Activated CD8-positive, alpha-beta T cell treated with anti-CD3 and anti-CD28 coated beads for 36 hours (primary cell): ENCODE measurements at regions not wholly inside any gene's neighbourhood (a gene's known extent, or its start where the extent isn't known, plus 50 kb on each side); places are given as distances from the start of the nearest gene placed in this dataset.

Experiments used
- ATAC-seq: fragments of 200-7000 bp; cut with Tn5 transposase; one replicate; pipeline ENCODE4 v1.10.0; 2021; ENCODE audit warnings: mild to moderate bottlenecking, moderate library complexity
- CTCF ChIA-PET: fragments of 350-600 bp; sonication (Branson Sonifier 250); formaldehyde crosslinking; loops from one replicate; lab custom pipeline; 2021; ENCODE audit warnings: antibody characterized with exemption; lab: Charles Lee
- POLR2A ChIA-PET: fragments of 350-600 bp; sonication (Branson Sonifier 250); formaldehyde crosslinking; loops from one replicate; lab custom pipeline; 2021; ENCODE audit warnings: antibody characterized with exemption; lab: Charles Lee
- DNase-seq: peaks from one replicate; pipeline ENCODE4 v3.0.0-alpha.2; 2020
- H3K27ac Mint-ChIP-seq: one replicate; pipeline ENCODE4 v1.8.0; 2021; ENCODE audit warnings: mild to moderate bottlenecking, mixed read lengths
- H3K27me3 Mint-ChIP-seq: one replicate; pipeline ENCODE4 v1.8.0; 2021; ENCODE audit warnings: mixed read lengths
- H3K36me3 Mint-ChIP-seq: one replicate; pipeline ENCODE4 v1.8.0; 2021; ENCODE audit warnings: low read depth, mixed read lengths
- H3K4me1 Mint-ChIP-seq: one replicate; pipeline ENCODE4 v1.8.0; 2021; ENCODE audit warnings: low read depth, mixed read lengths
- H3K4me3 Mint-ChIP-seq: one replicate; pipeline ENCODE4 v1.8.0; 2021; ENCODE audit warnings: mild to moderate bottlenecking, moderate library complexity, mixed read lengths
- H3K9me3 Mint-ChIP-seq: one replicate; pipeline ENCODE4 v1.8.0; 2021; ENCODE audit warnings: mixed read lengths
- intact Hi-C: fragments of 100-400 bp; cut with micrococcal nuclease; formaldehyde crosslinking; loops from one replicate; pipeline ENCODE4 v1.10.0; 2022
- TF ChIP-seq, protein P1 (sequence below): fragments of 200-600 bp; IDR thresholded peaks from one replicate; pipeline ENCODE4 v1.8.0; 2022; ENCODE audit warnings: antibody characterized with exemption, mild to moderate bottlenecking

DNA sequence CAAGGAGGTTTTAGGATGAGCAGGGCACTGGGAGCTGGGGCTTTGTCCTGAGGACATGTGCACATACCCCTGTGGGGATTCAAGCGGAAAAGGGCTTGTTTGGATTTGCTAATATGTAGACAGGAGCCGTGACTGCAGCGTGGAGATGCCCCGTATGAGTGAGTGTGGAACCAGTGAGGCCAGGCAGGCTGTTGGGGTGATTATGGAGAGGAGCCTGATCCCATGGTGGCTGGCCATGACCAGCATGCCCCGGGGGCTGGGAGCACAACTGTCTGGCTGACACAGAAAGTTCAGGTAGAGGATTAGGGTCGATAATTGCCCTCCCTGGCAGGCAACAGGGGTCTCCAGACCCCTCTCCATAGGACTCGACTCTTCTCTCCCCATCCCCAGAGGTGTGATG lies 68.8 kb upstream of the STX18 start:
- POLR2A ChIA-PET, result no interaction called here
- H3K27me3 Mint-ChIP-seq, result no peaks in the 10 kb centered on the region
- ATAC-seq (no peak), DNase-seq (no peak)
- H3K4me3 Mint-ChIP-seq, result no peak overlapping the region
- peaks cover 8% of the 10 kb centered on the region for H3K36me3 Mint-ChIP-seq
- H3K9me3 Mint-ChIP-seq, result no peaks in the 10 kb centered on the region
- H3K27ac Mint-ChIP-seq, result no peak overlapping the region
- H3K4me1 Mint-ChIP-seq, result no peaks in the 10 kb centered on the region
- TF ChIP-seq, protein P1, sequence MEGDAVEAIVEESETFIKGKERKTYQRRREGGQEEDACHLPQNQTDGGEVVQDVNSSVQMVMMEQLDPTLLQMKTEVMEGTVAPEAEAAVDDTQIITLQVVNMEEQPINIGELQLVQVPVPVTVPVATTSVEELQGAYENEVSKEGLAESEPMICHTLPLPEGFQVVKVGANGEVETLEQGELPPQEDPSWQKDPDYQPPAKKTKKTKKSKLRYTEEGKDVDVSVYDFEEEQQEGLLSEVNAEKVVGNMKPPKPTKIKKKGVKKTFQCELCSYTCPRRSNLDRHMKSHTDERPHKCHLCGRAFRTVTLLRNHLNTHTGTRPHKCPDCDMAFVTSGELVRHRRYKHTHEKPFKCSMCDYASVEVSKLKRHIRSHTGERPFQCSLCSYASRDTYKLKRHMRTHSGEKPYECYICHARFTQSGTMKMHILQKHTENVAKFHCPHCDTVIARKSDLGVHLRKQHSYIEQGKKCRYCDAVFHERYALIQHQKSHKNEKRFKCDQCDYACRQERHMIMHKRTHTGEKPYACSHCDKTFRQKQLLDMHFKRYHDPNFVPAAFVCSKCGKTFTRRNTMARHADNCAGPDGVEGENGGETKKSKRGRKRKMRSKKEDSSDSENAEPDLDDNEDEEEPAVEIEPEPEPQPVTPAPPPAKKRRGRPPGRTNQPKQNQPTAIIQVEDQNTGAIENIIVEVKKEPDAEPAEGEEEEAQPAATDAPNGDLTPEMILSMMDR, result no peak
- intact Hi-C loops, result no loop called here
- CTCF ChIA-PET, result no interaction called here

DNA sequence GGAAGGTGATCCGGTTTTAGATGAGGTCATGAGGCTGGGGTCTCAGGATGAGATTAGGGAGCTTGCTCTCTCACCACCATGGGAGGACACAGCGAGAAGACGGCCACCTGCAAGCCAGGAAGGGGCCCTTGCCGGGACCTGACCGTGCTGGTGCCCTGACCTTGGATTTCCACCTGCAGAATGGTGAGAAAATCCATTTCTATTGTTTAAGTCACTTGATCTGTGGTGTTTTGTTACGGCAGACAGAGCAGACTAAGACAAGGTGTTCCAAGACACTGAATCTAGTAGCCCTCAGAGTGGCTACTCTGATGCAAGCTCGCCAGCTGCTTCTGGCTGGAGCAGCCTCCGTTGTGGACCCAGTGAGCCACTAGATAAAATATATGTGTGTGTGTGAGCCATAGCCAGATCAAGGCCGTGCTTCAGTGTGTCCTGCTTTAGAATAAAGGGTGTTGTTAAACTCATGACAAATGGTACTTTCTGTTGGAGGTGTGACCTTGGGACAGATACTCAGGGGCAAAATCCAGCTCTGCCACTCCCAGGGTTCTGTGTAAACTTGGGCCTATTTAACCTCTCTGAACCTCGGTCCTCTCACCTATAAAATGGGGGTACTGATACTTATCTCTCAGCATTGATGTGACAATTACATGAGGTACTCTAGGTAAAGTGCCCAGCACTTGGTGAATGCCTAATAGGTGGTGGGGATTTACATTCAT lies 67.9 kb upstream of the STX18 start:
- ChIA-PET CTCF (no interaction called here), POLR2A (no interaction called here)
- no peak for DNase-seq
- Mint-ChIP-seq H3K36me3 (peaks cover 11% of the 10 kb centered on the region), H3K4me1 (no peaks in the 10 kb centered on the region), H3K27ac (no peak overlapping the region), H3K27me3 (no peaks in the 10 kb centered on the region), H3K9me3 (no peaks in the 10 kb centered on the region), H3K4me3 (no peak overlapping the region)
- intact Hi-C loops, result no loop called here
- TF ChIP-seq, protein P1, result no peak
- ATAC-seq, result no peak

DNA sequence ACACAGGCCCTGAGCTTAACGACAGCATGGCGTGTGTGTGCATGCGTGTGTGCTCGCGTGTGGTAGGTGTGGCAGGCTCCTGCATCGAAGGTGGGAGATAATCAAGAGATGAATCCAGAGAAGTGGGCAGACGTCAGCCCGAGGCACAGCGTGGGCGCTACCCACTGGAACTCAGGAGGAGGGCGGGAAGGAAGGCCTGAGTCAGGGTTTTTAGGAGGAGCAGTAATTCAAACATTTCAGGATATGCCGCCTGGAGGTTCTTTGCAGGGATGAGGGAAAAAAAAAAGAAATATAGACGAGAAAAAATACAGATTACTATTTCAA lies 66.3 kb upstream of the STX18 start:
- Mint-ChIP-seq H3K36me3 (peaks cover 8% of the 10 kb centered on the region), H3K27ac (no peak overlapping the region), H3K9me3 (no peaks in the 10 kb centered on the region), H3K27me3 (no peaks in the 10 kb centered on the region), H3K4me1 (no peaks in the 10 kb centered on the region), H3K4me3 (no peak overlapping the region)
- TF ChIP-seq, protein P1, result no peak
- DNase-seq, result no peak
- ChIA-PET POLR2A (no interaction called here), CTCF (no interaction called here)
- ATAC-seq, result no peak
- intact Hi-C loops, result no loop called here

DNA sequence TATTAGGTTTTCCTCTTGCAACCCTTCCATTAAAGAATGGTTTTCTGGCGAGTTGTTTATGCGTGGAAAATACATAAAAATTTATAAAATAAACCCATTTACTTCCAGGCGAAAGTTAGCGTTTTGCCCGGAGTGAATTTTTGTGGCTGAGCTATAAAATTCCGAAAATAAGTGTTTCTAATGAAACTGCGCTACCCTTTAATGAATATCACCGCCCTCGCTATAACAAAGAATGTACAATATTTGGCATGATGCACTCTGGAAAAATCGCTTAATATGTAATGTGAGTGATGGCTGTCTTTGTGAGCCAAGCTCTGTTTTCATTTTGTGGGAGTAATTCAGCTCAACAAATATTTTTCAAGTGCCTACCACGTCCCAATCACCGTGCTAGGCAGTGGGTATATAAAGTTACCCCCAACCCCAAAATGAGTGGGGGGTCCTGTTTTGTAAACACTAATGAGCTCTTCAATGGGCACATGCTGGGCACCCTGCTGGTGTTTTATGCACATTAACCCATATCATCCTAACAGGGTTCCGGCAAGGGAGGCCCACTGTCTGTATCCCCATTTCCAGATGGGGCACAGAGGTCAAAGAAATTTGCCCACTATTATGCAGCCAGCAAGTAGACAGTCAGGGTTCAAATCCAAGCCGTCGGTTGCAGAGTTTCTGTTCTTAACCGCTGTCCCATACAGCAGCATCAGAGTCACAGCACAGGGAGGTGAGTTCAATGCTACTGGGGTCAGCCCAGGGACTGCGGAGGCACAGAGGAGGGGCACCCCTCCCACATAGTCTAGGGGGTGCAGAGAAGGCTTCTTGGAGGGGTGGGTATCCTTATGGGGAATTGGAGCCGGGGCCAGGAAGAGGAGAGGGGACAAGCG lies 65.7 kb upstream of the STX18 start:
- TF ChIP-seq, protein P1, result no peak
- no peak for DNase-seq
- no peak overlapping the region for H3K4me3 Mint-ChIP-seq
- H3K27ac Mint-ChIP-seq, result no peak overlapping the region
- POLR2A ChIA-PET, result no interaction called here
- peaks cover 8% of the 10 kb centered on the region for H3K36me3 Mint-ChIP-seq
- no peaks in the 10 kb centered on the region for H3K4me1 Mint-ChIP-seq
- H3K27me3 Mint-ChIP-seq, result no peaks in the 10 kb centered on the region
- ATAC-seq, result no peak
- intact Hi-C loops, result no loop called here
- no peaks in the 10 kb centered on the region for H3K9me3 Mint-ChIP-seq
- CTCF ChIA-PET, result no interaction called here

DNA sequence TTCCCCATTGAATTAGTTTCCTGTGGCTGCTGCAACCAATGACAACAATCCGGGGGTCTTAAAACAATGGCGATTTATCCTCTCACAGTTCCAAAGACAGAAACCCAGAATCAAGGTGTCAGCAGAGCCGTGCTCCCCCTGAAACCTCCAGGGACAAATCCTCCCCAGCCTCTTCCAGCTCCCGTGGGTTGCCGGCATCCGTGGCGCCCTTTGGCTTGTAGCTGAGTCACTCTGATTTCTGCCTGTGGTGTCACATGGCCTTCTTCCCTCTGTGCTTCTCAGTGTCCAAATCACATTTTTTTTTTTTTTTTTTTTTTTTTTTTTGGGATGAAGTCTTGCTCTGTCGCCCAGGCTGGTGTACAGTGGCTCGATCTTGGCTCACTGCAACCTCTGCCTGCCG lies 64.5 kb upstream of the STX18 start:
- H3K36me3 Mint-ChIP-seq, result peaks cover 8% of the 10 kb centered on the region
- POLR2A ChIA-PET, result no interaction called here
- no peak for ATAC-seq
- H3K4me3 Mint-ChIP-seq, result no peak overlapping the region
- no peaks in the 10 kb centered on the region for H3K27me3 Mint-ChIP-seq
- TF ChIP-seq, protein P1, result no peak
- CTCF ChIA-PET, result no interaction called here
- no peak for DNase-seq
- no peak overlapping the region for H3K27ac Mint-ChIP-seq
- intact Hi-C loops, result no loop called here
- no peaks in the 10 kb centered on the region for H3K9me3 Mint-ChIP-seq
- no peaks in the 10 kb centered on the region for H3K4me1 Mint-ChIP-seq
